NAMALWA (cell line): ENCODE measurements at regions not wholly inside any gene's neighbourhood (a gene's known extent, or its start where the extent isn't known, plus 50 kb on each side); places are given as distances from the start of the nearest gene placed in this dataset.
"Not testable (repeated sequence)": the region's sequence is repeated elsewhere in the genome, so short reads cannot be mapped to it uniquely, and the experiment has no call there.

Source experiments
- DNase-seq: peaks from one replicate; pipeline ENCODE4 v3.0.0-alpha.2; 2015; ENCODE audit warnings: low spot score

DNA sequence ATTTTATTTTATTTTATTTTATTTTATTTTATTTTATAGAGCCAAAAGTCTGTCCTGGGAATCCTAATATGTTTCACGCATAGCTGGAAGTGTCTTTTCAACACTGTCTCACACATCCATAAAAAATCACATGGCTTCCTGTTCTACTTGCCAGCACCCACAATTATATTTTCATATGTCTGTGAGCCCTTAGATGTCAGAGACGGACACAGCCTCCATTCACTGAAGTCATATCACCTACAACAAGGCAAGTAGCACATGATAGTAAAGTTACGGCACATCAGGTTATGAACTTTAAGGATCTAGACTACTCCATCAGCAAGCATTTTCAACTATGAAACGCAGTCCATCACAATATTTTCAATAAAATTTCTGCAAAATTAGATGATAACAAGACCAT is 168.4 kb downstream of the ZIC4 start:
- no peak for DNase-seq

DNA sequence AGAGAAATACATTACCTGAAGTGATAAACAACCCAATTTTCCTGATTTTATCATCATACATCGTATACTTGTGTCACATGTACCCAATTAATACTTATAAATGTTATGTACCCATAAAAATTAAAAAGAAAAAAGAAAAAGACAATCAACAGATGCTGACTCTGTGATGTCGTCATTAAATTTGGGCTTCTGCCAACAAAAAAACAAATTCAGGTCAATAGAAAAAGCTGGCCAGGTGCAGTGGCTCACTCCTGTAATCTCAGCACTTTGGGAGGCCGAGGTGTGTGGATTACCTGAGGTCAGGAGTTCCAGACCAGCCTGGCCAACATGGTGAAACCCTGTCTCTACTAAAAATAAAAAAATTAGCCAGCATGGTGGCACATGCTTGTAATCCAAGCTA is 174.4 kb downstream of the ZIC4 start:
- DNase-seq = not testable (repeated sequence)

DNA sequence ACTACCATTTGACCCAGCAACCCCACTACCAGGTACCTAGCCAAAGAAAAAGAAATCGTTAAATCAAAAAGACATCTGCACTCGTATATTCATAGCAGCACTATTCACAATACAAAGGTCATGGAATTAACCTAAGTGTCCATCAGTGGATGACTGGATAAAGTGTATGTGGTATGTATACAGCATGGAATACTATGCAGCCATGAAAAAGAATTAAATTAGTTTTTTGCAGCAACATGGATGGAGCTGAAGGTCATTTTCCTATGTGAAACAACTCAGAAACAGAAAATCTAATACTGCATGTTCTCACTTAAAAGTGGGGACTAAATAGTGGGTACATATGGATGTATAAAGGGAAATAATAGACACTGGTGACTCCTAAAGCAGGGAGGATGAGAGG is 175.2 kb downstream of the ZIC4 start:
- DNase-seq = no peak

DNA sequence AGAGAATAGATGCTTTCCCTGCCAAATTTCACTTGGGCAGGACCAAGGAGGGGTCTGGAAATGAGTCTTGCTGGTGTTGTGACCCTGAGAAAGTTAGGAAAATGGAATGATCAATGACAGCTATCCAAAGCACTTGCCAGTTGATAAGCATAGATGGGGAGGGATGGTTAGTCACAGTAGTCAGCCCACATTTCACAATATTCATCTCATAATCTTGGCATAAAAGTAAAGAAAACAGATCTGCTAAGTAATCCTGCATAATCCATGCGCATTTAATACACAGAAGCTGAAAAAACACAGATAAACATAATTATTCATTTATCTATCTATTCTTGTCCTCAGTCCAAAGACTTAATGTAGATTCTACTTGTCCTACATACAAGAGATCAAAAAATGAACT is 184.1 kb downstream of the ZIC4 start:
- DNase-seq = no peak

DNA sequence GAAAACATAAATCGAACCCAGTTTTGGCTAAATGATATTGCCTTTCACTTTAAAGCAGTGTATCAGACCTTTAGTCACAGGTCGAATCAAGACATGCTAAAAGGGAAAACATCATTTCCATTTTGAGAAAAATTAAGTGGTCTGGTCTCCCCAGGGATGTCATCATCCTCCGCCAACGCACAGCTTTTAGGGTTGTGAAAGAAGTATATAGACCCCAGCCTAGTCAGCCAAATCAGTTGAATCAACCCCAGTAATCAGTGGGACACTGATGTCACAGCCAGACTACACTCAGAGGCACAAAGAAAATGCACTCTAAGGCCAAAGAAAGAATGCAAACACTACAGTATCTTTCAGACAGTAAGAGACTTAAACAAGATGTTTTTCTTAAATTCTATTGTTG is 187.4 kb downstream of the ZIC4 start:
- peak; percentile 52 for DNase-seq

DNA sequence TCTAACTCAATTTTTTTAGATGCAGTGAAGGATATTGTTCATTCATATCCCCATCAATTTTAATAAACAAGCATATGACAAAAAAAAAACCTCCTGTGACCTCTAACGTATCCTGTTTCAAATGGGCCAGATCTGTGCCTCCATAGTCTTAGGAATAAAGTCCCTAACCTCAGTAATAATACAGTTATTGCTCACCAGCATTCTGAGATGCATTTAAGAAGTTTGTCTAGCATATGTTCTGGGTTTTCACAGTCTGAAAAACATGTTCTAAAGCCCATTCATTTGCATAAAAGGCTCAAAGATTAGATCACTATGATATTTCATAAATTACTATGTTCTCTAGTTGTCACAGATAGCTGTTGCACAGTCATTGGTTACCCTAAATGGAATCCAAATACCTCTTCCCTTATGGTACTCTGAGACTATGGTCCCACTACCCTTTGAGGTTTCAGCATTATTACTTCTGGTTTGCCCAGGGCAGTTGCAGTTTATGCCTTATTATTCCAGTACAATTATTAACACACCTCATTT is 190.1 kb downstream of the ZIC4 start:
- DNase-seq = peak; percentile 31

DNA sequence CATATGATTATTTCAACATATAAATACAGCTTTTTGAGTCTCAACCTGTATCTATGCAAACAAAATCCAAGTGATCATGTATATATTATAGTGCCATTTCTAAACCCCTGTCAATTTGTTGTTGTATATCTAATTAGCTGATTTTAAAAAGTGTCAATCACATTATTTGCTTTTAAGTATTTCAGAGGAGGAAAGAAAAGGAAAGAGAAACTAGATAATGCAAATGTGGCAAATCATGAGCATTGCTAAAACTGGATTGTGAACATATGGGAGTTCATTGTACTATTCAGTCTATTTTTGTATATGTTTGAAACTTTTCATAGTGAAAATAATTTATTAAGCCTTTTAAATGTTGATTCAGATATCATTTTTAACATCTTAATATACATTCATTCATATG is 190.7 kb downstream of the ZIC4 start:
- peak; percentile 73 for DNase-seq

DNA sequence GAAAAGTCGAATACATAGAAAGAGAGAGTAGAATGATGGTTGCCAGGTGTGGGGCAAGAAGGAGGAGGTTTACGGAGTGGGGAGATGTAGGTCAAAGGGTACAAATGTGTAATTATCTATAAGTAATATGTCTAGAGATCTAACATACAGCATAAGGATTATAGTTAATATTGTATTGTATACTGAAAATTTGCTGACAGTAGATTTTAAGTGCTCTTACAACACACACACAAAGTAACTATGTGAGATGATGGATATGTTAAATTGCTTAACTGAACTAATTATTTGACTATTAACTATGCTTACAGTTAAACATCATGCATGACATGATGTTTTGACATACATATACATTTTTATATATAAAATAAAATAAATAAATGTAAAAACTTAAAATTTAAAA is 192.7 kb downstream of the ZIC4 start:
- DNase-seq = no peak

DNA sequence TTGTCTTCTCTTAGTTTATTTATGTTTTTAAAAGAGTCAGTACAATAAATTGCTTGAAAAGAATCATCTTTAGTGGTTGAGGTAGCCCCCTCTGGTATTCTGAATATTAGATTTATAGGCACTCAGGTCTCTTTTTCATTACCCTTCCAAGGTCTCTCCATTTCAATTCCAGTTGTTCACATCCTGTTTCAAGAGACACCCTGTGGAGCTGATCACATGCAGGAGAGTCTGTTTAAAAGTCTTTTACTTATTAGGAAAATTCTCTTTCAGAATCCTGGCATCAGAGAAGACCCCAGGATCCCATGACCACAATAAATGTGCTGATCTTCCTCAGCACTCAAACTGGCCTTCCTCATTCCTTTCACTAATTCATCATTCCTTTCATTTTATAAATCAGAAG is 195.7 kb downstream of the ZIC4 start:
- DNase-seq = no peak

DNA sequence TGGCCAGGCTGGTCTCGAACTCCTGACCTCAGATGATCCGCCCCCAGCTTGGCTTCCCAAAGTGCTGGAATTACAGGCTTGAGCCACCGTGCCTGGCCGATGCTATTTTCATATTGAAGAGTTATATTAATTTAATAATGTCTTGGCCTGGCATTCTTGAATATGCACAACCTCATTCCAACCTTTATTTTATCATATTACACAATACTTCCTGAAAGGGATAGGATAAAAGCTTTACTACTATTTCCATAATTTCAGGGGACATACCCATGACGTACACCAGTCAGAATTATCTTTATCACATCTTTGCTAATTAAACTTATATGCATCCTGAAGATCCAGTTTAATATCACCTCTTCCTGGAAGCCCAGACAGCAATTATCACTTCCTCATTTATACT is 205.3 kb downstream of the ZIC4 start:
- DNase-seq = no peak

DNA sequence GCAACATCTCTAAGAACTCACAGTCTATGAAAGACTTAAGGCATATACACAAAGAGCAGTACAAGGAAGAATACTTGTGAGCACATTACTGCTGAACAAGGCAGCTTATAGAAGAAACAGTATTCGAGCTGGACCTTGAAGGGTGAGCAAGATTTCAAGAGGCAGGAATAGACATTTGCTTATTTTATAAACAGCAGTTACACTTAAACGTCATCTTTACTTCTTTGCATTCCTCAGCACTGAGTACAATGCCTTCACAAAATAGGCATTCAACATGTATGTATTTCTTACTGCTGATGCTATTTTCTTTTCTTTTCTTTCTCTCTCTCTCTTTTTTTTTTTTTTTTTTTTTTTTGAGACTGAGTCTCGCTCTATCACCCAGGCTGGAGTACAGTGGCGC is 205.8 kb downstream of the ZIC4 start:
- no peak for DNase-seq

DNA sequence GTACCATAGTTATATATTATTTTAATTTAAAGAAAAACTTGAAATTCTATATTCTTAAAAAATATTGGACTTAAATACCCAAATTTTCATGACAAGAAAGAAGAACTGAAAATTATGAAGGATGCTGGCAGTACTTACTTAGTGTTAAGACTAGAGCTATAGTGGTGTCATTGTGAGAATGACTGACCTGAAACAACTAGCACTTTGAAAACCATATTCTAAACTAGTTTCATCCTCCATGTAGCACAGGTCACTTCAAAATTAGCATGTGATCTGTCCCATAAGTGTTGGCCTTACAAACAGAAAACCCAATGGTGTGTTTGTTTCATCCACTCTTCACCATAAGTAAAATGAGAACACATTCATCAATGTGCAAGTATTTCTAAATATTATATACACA is 208.6 kb downstream of the ZIC4 start:
- DNase-seq = no peak

DNA sequence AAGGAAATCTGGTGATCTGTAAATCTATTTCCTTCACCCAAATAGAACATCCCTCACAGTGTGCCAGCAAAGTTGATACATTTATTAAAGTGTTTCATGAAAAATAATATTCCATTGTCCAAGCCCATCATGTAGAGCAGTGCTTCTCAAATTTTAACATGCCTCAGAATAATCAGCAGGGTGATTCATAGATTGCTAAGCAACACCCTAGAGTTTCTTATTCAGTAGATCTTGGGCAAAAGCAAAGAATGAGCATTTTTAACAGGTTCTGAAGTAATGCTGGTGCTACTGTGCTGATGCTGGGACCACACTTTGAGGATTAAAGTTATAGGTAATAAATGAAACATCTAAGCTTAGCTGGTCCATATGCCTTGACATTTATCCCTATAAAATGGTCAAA is 210.5 kb downstream of the ZIC4 start:
- no peak for DNase-seq

DNA sequence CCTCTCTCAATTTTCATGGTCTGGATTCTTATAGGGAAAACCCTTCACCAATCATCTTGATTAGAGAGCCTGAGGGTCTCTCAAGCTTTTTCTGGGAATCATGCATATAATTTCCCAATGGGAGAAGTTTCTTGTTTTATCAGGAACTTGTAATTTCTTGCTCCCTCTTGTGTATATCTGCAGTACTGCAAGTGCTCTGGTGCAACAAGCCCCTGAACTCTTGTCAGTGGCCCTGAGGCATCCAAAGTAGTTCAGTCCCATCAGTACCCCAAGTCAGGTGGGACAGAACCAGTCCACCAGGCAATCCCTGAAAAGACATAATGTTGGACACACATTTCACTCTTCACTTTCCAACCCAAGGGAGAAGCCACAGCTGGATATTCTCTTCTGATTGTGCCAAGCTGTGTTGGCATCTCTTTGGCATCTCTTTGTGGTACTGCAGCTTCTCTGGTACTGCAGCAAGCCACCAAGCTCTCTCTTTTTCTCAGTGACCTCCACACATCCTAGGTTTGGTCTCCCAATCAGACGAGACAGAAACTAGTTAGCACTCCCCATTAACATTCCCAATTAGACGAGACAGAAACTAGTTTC is 214.5 kb downstream of the ZIC4 start:
- DNase-seq = peak; percentile 75

DNA sequence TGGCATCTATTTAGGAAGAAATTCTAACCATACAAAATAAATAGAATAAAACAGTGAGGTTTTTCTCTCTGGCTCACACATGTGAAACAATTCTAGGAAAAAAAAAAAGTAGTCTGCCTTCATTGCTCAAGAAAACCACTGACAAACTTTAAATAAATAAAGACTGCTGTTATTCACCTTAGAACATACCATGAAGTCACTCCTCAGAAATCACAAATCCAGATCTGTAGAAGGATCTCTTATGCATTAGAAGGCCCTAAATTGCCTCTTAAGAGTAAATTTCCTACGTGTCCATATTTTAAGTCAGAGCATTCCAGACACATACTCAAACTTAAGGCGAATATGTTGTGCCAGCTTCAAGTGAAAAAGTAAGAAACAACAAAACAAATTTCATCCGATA is 217.3 kb downstream of the ZIC4 start:
- DNase-seq = no peak

DNA sequence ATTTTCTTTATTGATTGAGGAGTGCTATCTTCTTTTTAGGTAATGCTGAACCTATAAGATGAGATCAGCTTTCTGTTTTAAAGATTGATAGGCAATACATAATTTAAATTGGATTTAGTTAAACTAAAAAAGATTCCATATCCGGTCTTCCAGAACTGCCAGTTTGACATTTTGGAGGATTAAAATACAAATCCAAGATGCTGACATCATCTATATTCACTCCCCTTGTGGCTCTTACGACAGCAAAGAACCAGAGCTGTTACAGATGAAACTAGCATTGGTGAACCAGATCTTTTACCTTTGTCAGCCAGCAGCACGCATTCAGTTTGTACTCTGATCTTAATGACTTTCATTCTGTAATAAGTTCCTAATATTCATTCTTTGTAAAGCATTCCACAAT is 218.7 kb downstream of the ZIC4 start:
- DNase-seq = no peak

DNA sequence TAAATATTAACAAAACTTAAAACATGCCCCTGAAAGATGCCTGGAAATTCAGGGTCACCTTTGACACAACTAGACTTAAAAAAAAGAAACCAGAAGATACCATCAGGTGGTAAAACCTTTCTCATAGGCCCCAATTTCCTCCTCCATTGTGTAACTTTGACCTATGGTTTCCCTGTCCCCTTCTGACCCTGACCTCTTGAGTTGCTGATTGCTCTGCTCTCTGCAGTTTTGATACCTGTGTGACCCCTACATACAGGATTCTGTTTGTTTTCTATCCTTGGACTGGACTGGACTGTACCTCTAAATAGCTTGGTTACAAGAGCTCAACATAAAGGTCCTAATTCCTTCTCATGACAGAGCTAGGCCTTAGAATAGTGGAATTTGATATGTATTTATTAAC is 220.6 kb downstream of the ZIC4 start:
- no peak for DNase-seq

DNA sequence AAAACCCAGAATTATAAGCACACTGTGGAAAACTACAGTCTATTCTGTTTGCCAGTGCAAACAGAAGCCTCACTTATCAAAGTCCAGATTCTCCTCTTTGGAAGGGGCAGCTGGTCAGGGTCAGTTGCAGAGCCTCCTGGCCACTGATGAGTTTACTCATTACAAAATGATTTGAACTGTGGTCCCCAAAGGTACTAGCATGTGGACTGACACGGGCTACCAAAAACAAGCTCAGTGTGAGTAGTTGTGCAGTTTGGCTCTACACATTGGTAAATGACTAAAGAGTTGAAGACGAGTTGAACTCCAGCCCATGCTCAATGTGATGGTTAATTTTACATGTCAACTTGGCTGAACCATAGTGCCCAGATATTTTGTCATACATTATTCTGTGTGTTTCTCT is 221.5 kb downstream of the ZIC4 start:
- DNase-seq = no peak

DNA sequence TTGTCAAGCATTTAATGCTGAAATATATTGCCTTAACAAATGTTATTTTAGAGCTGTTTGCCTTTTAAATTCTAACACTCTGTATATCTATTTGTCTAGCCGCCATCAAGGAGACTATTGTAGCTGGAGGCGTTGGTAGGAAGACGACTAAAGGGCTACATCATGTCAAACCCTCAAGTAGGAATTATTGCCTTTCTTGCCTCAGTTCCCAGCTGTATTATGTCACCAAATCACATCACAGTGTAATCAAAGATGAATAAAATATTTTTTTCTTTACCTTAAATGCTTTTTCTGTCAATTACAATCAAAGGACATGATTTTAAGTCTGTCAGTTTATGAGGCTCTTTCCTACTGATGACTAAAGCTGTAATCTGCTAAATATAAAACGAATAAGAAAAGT is 233.1 kb downstream of the ZIC4 start:
- no peak for DNase-seq

DNA sequence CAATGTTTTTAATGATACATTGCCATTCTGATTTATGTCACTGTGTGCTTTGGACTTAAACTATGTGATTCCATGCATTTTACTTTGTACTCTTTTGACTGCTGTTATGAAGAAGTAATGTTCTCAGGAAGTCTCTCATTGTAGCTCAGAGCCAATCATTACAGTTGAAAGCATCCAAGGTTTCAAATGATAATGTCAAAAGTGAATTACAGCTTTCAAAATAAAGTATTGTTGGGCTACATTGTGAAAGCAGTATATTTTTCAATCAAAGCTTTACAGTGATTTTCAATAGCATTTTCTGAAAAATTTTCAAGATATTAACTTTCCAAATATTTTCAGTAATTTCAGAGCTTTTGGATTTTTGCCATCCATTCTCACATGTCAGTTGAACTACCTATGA is 243.6 kb downstream of the ZIC4 start:
- no peak for DNase-seq

DNA sequence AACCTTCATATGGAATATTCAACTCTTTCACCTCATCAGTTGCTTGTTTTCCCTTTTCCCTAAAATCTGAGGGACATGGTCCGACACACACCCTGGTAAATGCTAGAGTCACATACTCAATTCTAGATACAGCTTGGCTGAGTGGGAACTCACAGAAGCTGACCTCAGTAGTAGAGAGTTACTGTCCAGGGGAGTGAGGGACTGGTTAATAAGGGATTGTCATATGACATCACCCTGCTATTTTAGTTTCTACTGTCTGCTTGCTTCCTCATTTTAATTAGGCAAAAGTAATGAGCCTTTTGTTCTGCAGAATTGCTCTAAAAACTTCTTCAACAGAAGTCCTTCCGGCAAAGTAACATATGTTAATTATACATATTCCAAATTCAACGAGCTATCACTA is 244.5 kb downstream of the ZIC4 start:
- peak; percentile 55 for DNase-seq

DNA sequence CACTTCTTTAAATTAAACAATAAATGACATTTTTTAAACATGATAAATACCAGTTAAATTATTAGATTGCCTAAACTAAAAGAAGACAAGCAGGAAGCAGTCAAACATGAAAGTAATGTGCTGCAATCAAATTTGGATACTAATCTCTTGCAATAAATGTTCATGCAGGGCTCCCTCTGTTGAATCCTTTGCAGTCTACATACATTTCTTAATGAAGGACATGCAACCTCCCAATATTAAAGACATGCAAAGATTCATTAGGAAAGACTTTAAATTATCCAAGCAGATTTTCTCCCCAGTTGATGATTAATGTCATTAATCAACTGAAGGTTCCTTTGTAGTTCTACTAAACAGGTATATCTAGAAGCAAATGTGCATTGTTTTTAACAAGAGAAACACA is 245.4 kb downstream of the ZIC4 start:
- peak; percentile 36 for DNase-seq

DNA sequence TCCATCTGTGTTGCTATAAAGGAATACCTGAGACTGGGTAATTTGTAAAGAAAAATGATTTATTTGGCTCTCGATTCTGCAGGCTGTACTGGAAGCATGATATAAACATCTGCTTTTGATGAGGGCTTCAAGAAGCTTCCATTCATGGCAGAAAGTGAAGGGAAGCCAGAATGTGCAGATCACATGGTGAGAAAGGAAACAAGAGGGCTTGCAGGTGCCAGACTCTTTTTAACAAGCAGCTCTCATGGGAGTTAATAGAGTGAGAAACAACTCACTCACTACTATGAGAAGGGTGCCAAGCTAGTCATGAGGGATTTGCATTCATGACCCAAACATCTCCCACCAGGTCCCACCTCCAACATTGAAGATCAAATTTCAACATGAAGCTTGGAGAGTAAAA is 247.2 kb downstream of the ZIC4 start:
- DNase-seq = peak; percentile 96

DNA sequence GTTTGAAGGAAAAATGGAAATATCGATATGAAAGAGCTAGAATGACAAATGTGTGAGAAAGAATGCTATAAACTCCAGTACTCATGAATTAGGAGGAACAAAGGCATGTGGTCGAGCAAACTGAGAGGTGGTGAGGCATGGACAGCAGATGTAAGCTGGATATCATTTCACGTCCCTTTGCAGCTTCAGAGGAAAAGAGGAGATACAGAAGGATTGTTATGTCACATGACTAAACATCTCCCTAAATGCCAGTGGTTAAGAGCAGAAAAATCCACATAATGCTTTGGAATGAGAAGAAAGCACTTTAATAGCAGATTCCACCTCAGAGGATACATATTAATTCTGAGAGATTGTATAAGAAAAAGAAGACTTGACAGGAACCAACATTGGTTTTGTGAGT is 248.7 kb downstream of the ZIC4 start:
- DNase-seq = peak; percentile 29

DNA sequence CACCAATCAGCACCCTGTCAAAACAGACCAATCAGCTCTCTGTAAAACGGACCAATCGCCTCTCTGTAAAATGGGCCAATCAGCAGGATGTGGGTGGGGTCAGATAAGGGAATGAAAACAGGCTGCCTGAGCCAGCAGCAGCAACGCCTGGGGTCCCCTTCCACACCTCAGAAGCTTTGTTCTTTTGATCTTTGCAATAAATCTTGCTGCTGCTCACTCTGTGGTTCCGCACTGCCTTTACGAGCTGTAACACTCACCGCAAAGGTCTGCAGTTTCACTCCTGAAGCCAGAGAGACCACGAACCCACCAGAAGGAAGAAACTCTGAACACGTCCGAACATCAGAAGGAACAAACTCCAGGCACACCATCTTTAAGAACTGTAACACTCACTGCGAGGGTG is 251.4 kb downstream of the ZIC4 start:
- DNase-seq = not testable (repeated sequence)
